ENCODE measurements at regions not wholly inside any gene's neighbourhood (a gene's known extent, or its start where the extent isn't known, plus 50 kb on each side); places are given as distances from the start of the nearest gene placed in this dataset.

- Histone ChIP-seq H3K4me1 (ENCODE audit: control insufficient read depth, insufficient read depth, low read length) (0 out of 2 replicates have a peak, but pooled peaks cover under 1% of the 10 kb centered on the region), H3K4me3 (ENCODE audit: low read depth, low read length) (no peak overlapping the region), H3K9ac (ENCODE audit: low read depth, low read length) (no peak overlapping the region), H3K36me3 (ENCODE audit: control insufficient read depth, insufficient read depth, low read length) (no peaks in the 10 kb centered on the region), H3K27me3 (ENCODE audit: control insufficient read depth, insufficient read depth, low read length) (no peaks in the 10 kb centered on the region), H3K27ac (ENCODE audit: low read depth, low read length) (no peak overlapping the region), H3K9me3 (ENCODE audit: control insufficient read depth, insufficient read depth, low read length) (no peaks in the 10 kb centered on the region)
Measured at GRCh38 chr17:73753751-73754496, 109.7 kb upstream of the SDK2 start.

DNA sequence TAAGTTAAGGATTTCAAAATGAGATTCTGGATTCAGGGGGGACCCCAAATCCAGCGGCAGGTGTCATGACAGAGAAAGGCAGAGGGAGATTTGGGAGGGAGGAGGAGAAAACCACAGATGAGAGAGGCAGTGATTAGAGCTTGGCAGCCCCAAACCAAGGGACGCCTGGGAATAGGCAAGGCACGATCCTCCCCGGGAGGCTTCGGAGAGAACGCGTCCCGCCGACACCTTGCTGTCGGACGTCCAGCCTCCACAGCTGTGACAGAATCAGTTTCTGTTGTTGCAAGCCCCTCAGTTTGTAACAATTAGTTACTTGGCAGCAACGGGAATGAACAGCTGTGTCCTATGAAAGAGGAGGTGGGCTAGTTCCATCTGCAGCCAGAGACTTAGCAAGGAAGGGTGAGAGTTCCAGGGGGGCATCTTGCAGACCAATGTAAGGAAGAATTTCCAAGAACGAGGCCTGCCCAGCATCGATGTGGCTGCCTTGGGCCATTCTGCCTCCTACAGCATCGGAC is 110.7 kb upstream of the SDK2 start:
- Histone ChIP-seq H3K4me3 (ENCODE audit: low read depth, low read length) (no peak overlapping the region), H3K9me3 (ENCODE audit: control insufficient read depth, insufficient read depth, low read length) (no peaks in the 10 kb centered on the region), H3K27me3 (ENCODE audit: control insufficient read depth, insufficient read depth, low read length) (no peaks in the 10 kb centered on the region), H3K9ac (ENCODE audit: low read depth, low read length) (no peak overlapping the region), H3K4me1 (ENCODE audit: control insufficient read depth, insufficient read depth, low read length) (peaks cover 10% of the 10 kb centered on the region), H3K27ac (ENCODE audit: low read depth, low read length) (no peak overlapping the region), H3K36me3 (ENCODE audit: control insufficient read depth, insufficient read depth, low read length) (no peaks in the 10 kb centered on the region)

DNA sequence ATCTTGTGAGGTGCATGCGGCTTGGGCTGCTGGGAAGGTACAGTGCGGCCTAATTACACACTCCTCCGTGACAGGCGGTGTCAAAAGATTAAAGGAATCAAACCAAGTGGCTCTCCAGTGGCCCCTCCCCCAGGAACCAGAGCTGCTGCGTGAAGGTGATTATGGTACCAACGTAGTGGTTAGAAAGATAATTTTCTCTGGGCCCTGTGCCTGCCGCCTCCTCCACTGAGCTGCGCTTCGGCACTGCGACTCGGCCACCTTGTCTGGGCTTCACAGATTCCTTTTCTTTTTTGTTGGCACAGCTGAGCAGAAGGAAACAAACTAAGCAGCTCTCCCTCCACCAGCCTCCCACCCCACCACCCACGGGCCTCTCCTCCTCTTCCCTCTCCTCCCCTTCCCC is 113.2 kb upstream of the SDK2 start:
- no peaks in the 10 kb centered on the region for H3K27me3 ChIP-seq (ENCODE audit: control insufficient read depth, insufficient read depth, low read length)
- H3K4me1 ChIP-seq (ENCODE audit: control insufficient read depth, insufficient read depth, low read length) = peaks cover 10% of the 10 kb centered on the region
- H3K36me3 ChIP-seq (ENCODE audit: control insufficient read depth, insufficient read depth, low read length) = no peaks in the 10 kb centered on the region
- no peak overlapping the region for H3K9ac ChIP-seq (ENCODE audit: low read depth, low read length)
- no peak overlapping the region for H3K27ac ChIP-seq (ENCODE audit: low read depth, low read length)
- no peak overlapping the region for H3K4me3 ChIP-seq (ENCODE audit: low read depth, low read length)
- H3K9me3 ChIP-seq (ENCODE audit: control insufficient read depth, insufficient read depth, low read length) = no peaks in the 10 kb centered on the region

- Histone ChIP-seq H3K9me3 (ENCODE audit: control insufficient read depth, insufficient read depth, low read length) (no peaks in the 10 kb centered on the region), H3K27me3 (ENCODE audit: control insufficient read depth, insufficient read depth, low read length) (no peaks in the 10 kb centered on the region), H3K36me3 (ENCODE audit: control insufficient read depth, insufficient read depth, low read length) (no peaks in the 10 kb centered on the region), H3K9ac (ENCODE audit: low read depth, low read length) (no peak overlapping the region), H3K4me3 (ENCODE audit: low read depth, low read length) (no peak overlapping the region), H3K4me1 (ENCODE audit: control insufficient read depth, insufficient read depth, low read length) (peaks cover 10% of the 10 kb centered on the region), H3K27ac (ENCODE audit: low read depth, low read length) (no peak overlapping the region)
Measured at GRCh38 chr17:73758245-73758644, 114.0 kb upstream of the SDK2 start.

GRCh38 chr17:73759324-73759723 is 115.1 kb upstream of the SDK2 start:
- no peaks in the 10 kb centered on the region for H3K27me3 ChIP-seq (ENCODE audit: control insufficient read depth, insufficient read depth, low read length)

DNA sequence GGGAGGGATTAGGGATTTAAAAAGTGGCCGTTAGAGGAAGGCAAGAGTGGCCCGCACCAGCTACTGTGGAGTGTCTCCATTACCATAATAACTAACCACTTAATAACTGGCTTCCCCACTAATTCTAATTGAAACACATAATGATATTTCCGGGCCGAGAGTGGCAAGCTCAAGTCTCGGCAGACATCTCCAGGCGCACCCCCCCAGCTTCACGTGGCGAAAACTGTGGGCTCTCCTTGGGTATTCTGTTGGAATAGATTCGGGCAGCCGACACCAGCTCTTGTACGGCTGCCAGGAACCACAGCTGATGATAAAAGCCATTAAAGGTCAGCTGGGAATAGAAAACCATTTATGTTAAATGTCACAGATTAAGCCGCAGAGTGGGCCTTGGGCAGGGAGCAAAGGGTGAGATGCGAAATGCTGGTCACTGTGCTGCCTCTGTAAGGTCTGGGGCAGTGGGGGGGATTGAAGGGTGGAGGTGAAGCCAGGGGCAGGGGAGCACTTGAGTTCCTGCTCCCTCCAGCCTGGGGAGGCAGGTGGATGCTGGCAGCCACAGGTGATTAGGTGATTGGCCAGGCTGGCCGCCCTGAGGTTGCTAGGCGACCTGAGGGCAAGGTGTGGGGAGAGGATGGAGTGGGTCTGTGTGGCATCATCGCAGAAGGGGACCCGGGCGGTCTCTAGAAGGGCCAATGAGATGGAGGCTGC is 115.6 kb upstream of the SDK2 start:
- Histone ChIP-seq H3K4me1 (ENCODE audit: control insufficient read depth, insufficient read depth, low read length) (peaks cover 10% of the 10 kb centered on the region), H3K27ac (ENCODE audit: low read depth, low read length) (no peak overlapping the region), H3K36me3 (ENCODE audit: control insufficient read depth, insufficient read depth, low read length) (no peaks in the 10 kb centered on the region), H3K9ac (ENCODE audit: low read depth, low read length) (no peak overlapping the region), H3K27me3 (ENCODE audit: control insufficient read depth, insufficient read depth, low read length) (no peaks in the 10 kb centered on the region), H3K9me3 (ENCODE audit: control insufficient read depth, insufficient read depth, low read length) (no peaks in the 10 kb centered on the region), H3K4me3 (ENCODE audit: low read depth, low read length) (no peak overlapping the region)

More at GRCh38 chr17:73759324-73759723, 115.1 kb upstream of the SDK2 start:
- H3K4me1 ChIP-seq (ENCODE audit: control insufficient read depth, insufficient read depth, low read length) = peaks cover 10% of the 10 kb centered on the region
- H3K4me3 ChIP-seq (ENCODE audit: low read depth, low read length) = no peak overlapping the region
- H3K36me3 ChIP-seq (ENCODE audit: control insufficient read depth, insufficient read depth, low read length) = no peaks in the 10 kb centered on the region
- H3K9ac ChIP-seq (ENCODE audit: low read depth, low read length) = no peak overlapping the region
- no peaks in the 10 kb centered on the region for H3K9me3 ChIP-seq (ENCODE audit: control insufficient read depth, insufficient read depth, low read length)
- H3K27ac ChIP-seq (ENCODE audit: low read depth, low read length) = no peak overlapping the region

GRCh38 chr17:73760439-73760758 is 116.2 kb upstream of the SDK2 start:
- no peak overlapping the region for H3K4me3 ChIP-seq (ENCODE audit: low read depth, low read length)
- no peaks in the 10 kb centered on the region for H3K27me3 ChIP-seq (ENCODE audit: control insufficient read depth, insufficient read depth, low read length)
- H3K36me3 ChIP-seq (ENCODE audit: control insufficient read depth, insufficient read depth, low read length) = no peaks in the 10 kb centered on the region
- H3K9me3 ChIP-seq (ENCODE audit: control insufficient read depth, insufficient read depth, low read length) = no peaks in the 10 kb centered on the region
- H3K9ac ChIP-seq (ENCODE audit: low read depth, low read length) = no peak overlapping the region
- peaks cover 10% of the 10 kb centered on the region for H3K4me1 ChIP-seq (ENCODE audit: control insufficient read depth, insufficient read depth, low read length)
- no peak overlapping the region for H3K27ac ChIP-seq (ENCODE audit: low read depth, low read length)

DNA sequence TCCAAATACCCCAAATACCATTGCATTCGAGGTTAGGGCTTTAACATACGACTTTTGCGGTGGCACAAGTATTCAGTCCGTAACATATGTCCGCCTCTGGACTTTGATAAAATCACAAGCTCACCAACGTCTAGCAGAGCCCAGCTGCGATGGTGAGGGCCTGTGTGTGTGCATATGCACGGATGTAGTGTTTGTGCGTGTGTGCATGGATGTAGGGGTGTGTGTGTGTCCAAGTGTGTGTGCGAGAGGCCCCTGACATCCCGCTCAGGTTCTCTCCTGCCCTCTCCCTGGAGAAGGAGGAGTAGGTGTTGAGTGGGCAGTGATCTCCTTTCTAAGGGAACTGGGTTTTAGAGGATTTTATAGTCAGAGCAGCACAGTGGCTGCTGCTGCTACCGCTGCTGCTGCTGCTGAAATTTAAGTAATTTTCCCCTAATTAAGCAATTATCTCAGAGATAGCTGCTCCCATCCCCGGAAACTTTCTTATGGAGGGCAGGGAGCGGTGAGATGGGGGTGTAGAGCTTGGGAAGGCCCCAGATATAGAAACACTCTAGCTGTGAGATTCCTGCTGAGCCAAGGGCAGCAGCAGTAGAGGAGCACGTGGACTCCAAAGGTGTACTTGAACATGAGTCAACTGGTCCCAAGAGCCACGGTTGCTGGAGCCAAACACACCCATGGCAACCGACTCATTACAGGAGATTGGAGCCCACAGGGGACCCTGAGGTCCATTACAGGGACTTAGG is 121.7 kb upstream of the SDK2 start:
- Histone ChIP-seq H3K27ac (ENCODE audit: low read depth, low read length) (no peak overlapping the region), H3K27me3 (ENCODE audit: control insufficient read depth, insufficient read depth, low read length) (no peaks in the 10 kb centered on the region), H3K36me3 (ENCODE audit: control insufficient read depth, insufficient read depth, low read length) (no peaks in the 10 kb centered on the region), H3K9ac (ENCODE audit: low read depth, low read length) (no peak overlapping the region), H3K9me3 (ENCODE audit: control insufficient read depth, insufficient read depth, low read length) (no peaks in the 10 kb centered on the region), H3K4me1 (ENCODE audit: control insufficient read depth, insufficient read depth, low read length) (no peaks in the 10 kb centered on the region), H3K4me3 (ENCODE audit: low read depth, low read length) (no peak overlapping the region)

- Histone ChIP-seq H3K27ac (ENCODE audit: low read depth, low read length) (no peak overlapping the region), H3K27me3 (ENCODE audit: control insufficient read depth, insufficient read depth, low read length) (no peaks in the 10 kb centered on the region), H3K9ac (ENCODE audit: low read depth, low read length) (no peak overlapping the region), H3K4me3 (ENCODE audit: low read depth, low read length) (no peak overlapping the region), H3K9me3 (ENCODE audit: control insufficient read depth, insufficient read depth, low read length) (no peaks in the 10 kb centered on the region), H3K36me3 (ENCODE audit: control insufficient read depth, insufficient read depth, low read length) (no peaks in the 10 kb centered on the region), H3K4me1 (ENCODE audit: control insufficient read depth, insufficient read depth, low read length) (no peaks in the 10 kb centered on the region)
Measured at GRCh38 chr17:73767696-73768095, 123.5 kb upstream of the SDK2 start.

DNA sequence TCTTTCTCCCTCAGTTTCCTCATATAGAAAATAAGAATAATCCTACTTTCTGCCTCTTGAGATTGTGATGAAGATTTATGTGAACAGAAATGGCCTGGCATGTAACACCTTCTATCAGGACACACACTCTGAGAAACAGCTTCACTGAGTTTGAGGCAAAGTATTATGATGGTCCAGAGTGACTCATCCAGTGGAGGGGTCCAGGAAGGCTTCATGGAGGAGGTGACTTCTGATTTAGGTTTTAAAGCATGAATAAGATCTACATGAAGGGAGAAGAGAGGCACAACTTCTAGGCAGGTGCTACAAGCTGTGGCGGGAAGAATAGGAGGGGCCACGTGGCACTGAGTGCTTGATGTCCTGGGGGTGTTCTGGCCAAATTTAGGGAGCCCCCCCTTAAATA is 124.4 kb upstream of the SDK2 start:
- Histone ChIP-seq H3K4me1 (ENCODE audit: control insufficient read depth, insufficient read depth, low read length) (no peaks in the 10 kb centered on the region), H3K9me3 (ENCODE audit: control insufficient read depth, insufficient read depth, low read length) (no peaks in the 10 kb centered on the region), H3K36me3 (ENCODE audit: control insufficient read depth, insufficient read depth, low read length) (no peaks in the 10 kb centered on the region), H3K9ac (ENCODE audit: low read depth, low read length) (no peak overlapping the region), H3K27me3 (ENCODE audit: control insufficient read depth, insufficient read depth, low read length) (no peaks in the 10 kb centered on the region), H3K4me3 (ENCODE audit: low read depth, low read length) (no peak overlapping the region), H3K27ac (ENCODE audit: low read depth, low read length) (no peak overlapping the region)

DNA sequence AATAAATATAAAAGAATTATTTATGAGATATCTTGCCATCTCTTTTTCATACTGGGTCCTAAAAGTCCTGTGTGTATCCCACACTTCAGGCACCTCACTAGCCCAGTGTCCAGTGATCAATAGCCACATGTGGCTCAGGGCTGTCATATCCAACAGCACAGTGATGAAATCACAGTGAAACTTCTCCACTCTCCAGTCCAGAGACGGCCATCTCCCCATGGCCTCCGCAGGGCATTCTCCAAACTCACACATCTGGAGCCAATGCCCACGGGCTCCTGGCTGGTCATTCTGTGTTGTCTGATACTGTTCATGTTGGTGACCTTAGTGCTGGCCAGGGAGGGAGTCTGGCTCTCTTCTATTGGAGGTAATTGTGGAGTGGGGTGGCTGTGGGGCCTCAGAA is 125.2 kb upstream of the SDK2 start:
- Histone ChIP-seq H3K27ac (ENCODE audit: low read depth, low read length) (no peak overlapping the region), H3K4me1 (ENCODE audit: control insufficient read depth, insufficient read depth, low read length) (no peaks in the 10 kb centered on the region), H3K9me3 (ENCODE audit: control insufficient read depth, insufficient read depth, low read length) (no peaks in the 10 kb centered on the region), H3K27me3 (ENCODE audit: control insufficient read depth, insufficient read depth, low read length) (no peaks in the 10 kb centered on the region), H3K9ac (ENCODE audit: low read depth, low read length) (no peak overlapping the region), H3K4me3 (ENCODE audit: low read depth, low read length) (no peak overlapping the region), H3K36me3 (ENCODE audit: control insufficient read depth, insufficient read depth, low read length) (no peaks in the 10 kb centered on the region)
